Posterior cingulate gyrus (tissue), 11 donors: ENCODE measurements at regions not wholly inside any gene's neighbourhood (a gene's known extent, or its start where the extent isn't known, plus 50 kb on each side); places are given as distances from the start of the nearest gene placed in this dataset.

Source experiments
- DNase-seq, 10 donors: peaks; one replicate each; pipeline versions ENCODE4 v3.0.0 to v3.0.0-alpha.2; 2020 to 2021; ENCODE audit warnings: mixed read lengths in 3 of 10
- intact Hi-C: fragments of 100-400 bp; cut with DNase I; formaldehyde crosslinking; loops from one replicate; pipeline ENCODE4 v1.15.1; 2023

GRCh38 chr6:14062345-14063029, 55.1 kb upstream of the CD83 start:
- intact Hi-C loops, result loop anchor here (10.0 kb wide), 2 partner anchors 268 to 448 kb away; partner anchors contain the start of gene NOL7
- no peak for DNase-seq

- no peak for DNase-seq
- intact Hi-C loops, result loop anchor here (10.0 kb wide), 2 partner anchors 269 to 449 kb away; partner anchors contain the start of gene NOL7
Measured at GRCh38 chr6:14063756-14064155, 53.8 kb upstream of the CD83 start.

GRCh38 chr6:14065350-14065749, 52.2 kb upstream of the CD83 start:
- intact Hi-C loops, result loop anchor here (10.0 kb wide), 2 partner anchors 271 to 451 kb away; partner anchors contain the start of gene NOL7

GRCh38 chr6:14066782-14067406, 50.7 kb upstream of the CD83 start:
- no peak for DNase-seq
- intact Hi-C loops, result loop anchor here (1.0 to 10.0 kb wide), 3 partner anchors 158 to 452 kb away; partner anchors contain the start of gene NOL7

More at GRCh38 chr6:14065350-14065749, 52.2 kb upstream of the CD83 start:
- DNase-seq, result no peak

GRCh38 chr6:14067656-14068055, 49.9 kb upstream of the CD83 start:
- intact Hi-C loops, result loop anchor here (10.0 kb wide), 2 partner anchors 273 to 453 kb away; partner anchors contain the start of gene NOL7
- no peak for DNase-seq
